PC-3 (cell line): ENCODE measurements at regions not wholly inside any gene's neighbourhood (a gene's known extent, or its start where the extent isn't known, plus 50 kb on each side); places are given as distances from the start of the nearest gene placed in this dataset.
"Not testable (repeated sequence)": the region's sequence is repeated elsewhere in the genome, so short reads cannot be mapped to it uniquely, and the experiment has no call there.

Experiments used
- ATAC-seq: fragments of 200-7000 bp; cut with Tn5 transposase; 2 replicates; pipeline ENCODE4 v1.9.1; 2020; ENCODE audit warnings: mild to moderate bottlenecking, moderate library complexity
- BruUV-seq: library from RNA; stranded (reverse); fragments of 400-500 nt; replicated peaks from 2 replicates; lab custom pipeline; 2021; lab: Mats Ljungman, UMichigan
- CTCF ChIA-PET: fragments of 300-600 bp; sonication (Branson Sonifier 250); formaldehyde crosslinking; loops from one replicate; lab custom pipeline; 2022; ENCODE audit warnings: antibody characterized with exemption; lab: Charles Lee
- POLR2A ChIA-PET: fragments of 300-600 bp; sonication (Branson Sonifier 250); formaldehyde crosslinking; loops from one replicate; lab custom pipeline; 2022; ENCODE audit warnings: antibody characterized with exemption; ENCODE audit not compliant: unreplicated experiment; lab: Charles Lee
- DNase-seq: peaks from one replicate; pipeline ENCODE4 v3.0.0-alpha.2; 2015
- H2AFZ ChIP-seq: fragments of 300-600 bp; sonication (generic); 2 replicates; pipeline ENCODE4 v1.6.0; 2016; ENCODE audit warnings: antibody characterized with exemption, low read length
- H3F3A ChIP-seq: fragments of 300-600 bp; sonication (generic); one replicate; pipeline ENCODE4 v1.6.0; 2017; ENCODE audit warnings: antibody characterized with exemption, low read length, control low read depth, mild to moderate bottlenecking; ENCODE audit not compliant: unreplicated experiment
- H3K27ac ChIP-seq: fragments of 300-600 bp; sonication (generic); 2 replicates; pipeline ENCODE4 v1.5.1; 2016; ENCODE audit warnings: mild to moderate bottlenecking, low read length
- H3K27me3 ChIP-seq: fragments of 300-600 bp; sonication (generic); 2 replicates; pipeline ENCODE4 v1.6.1; 2016; ENCODE audit warnings: low read length, mixed read lengths
- H3K36me3 ChIP-seq: fragments of 300-600 bp; sonication (generic); 2 replicates; pipeline ENCODE4 v1.6.1; 2016; ENCODE audit warnings: low read depth, mixed run types, low read length, mixed read lengths
- H3K4me1 ChIP-seq: fragments of 300-600 bp; sonication (generic); 2 replicates; pipeline ENCODE4 v1.5.1; 2016; ENCODE audit warnings: low read length; ENCODE audit not compliant: insufficient read depth
- H3K4me2 ChIP-seq: fragments of 300-600 bp; sonication (generic); 2 replicates; pipeline ENCODE4 v1.6.0; 2016; ENCODE audit warnings: low read length
- H3K4me3 ChIP-seq: fragments of 300-600 bp; sonication (generic); 2 replicates; pipeline ENCODE4 v1.5.1; 2016; ENCODE audit warnings: mild to moderate bottlenecking, low read length, mixed read lengths
- H3K79me2 ChIP-seq: fragments of 300-600 bp; sonication (generic); 2 replicates; pipeline ENCODE4 v1.6.1; 2017; ENCODE audit warnings: low read length, mixed read lengths
- H3K9ac ChIP-seq: fragments of 300-600 bp; sonication (generic); 2 replicates; pipeline ENCODE4 v1.6.0; 2016; ENCODE audit warnings: mild to moderate bottlenecking, low read length
- H3K9me2 ChIP-seq: fragments of 300-600 bp; sonication (generic); replicated peaks from 2 replicates; pipeline ENCODE4 v1.6.1; 2016; ENCODE audit warnings: mixed run types, low read length, mixed read lengths
- H3K9me3 ChIP-seq: fragments of 300-600 bp; sonication (generic); 2 replicates; pipeline ENCODE4 v1.6.1; 2016; ENCODE audit warnings: low read length, mixed read lengths
- H4K20me1 ChIP-seq: fragments of 300-600 bp; sonication (generic); 2 replicates; pipeline ENCODE4 v1.6.1; 2016; ENCODE audit warnings: low read length, mixed read lengths
- EZH2 ChIP-seq: fragments of 300-600 bp; sonication (generic); IDR thresholded peaks from one replicate; pipeline ENCODE4 v1.6.1; 2017; ENCODE audit warnings: antibody characterized with exemption, mild to moderate bottlenecking, low read length; ENCODE audit not compliant: unreplicated experiment
- EZH2phosphoT487 ChIP-seq: fragments of 300-600 bp; sonication (generic); IDR thresholded peaks from 2 replicates; pipeline ENCODE4 v1.6.1; 2018; ENCODE audit warnings: mild to moderate bottlenecking, antibody characterized with exemption, low read length, borderline replicate concordance
- intact Hi-C: fragments of 100-400 bp; cut with micrococcal nuclease; formaldehyde crosslinking; loops from 2 replicates; pipeline ENCODE4 v1.9.0; 2023
- TF ChIP-seq, protein P1 (sequence below): fragments of 300-600 bp; sonication (generic); conservative IDR thresholded peaks from 2 replicates; pipeline ENCODE4 v1.5.1; 2017; ENCODE audit warnings: antibody characterized with exemption, low read depth, mild to moderate bottlenecking, low read length

- Histone ChIP-seq H3K4me2 (no peak overlapping the region), H3K9me2 (no peaks in the 10 kb centered on the region), H3F3A (no peaks in the 10 kb centered on the region), H3K27me3 (no peaks in the 10 kb centered on the region), H2AFZ (no peak overlapping the region), H3K27ac (no peak overlapping the region), H4K20me1 (no peaks in the 10 kb centered on the region), H3K9ac (no peak overlapping the region), H3K9me3 (no peaks in the 10 kb centered on the region), H3K36me3 (no peaks in the 10 kb centered on the region), H3K4me3 (no peak overlapping the region), H3K79me2 (no peaks in the 10 kb centered on the region), H3K4me1 (no peaks in the 10 kb centered on the region)
- DNase-seq (no peak), ATAC-seq (no peak)
- TF ChIP-seq EZH2phosphoT487 = no peak
- no peak for TF ChIP-seq EZH2
- TF ChIP-seq, protein P1, sequence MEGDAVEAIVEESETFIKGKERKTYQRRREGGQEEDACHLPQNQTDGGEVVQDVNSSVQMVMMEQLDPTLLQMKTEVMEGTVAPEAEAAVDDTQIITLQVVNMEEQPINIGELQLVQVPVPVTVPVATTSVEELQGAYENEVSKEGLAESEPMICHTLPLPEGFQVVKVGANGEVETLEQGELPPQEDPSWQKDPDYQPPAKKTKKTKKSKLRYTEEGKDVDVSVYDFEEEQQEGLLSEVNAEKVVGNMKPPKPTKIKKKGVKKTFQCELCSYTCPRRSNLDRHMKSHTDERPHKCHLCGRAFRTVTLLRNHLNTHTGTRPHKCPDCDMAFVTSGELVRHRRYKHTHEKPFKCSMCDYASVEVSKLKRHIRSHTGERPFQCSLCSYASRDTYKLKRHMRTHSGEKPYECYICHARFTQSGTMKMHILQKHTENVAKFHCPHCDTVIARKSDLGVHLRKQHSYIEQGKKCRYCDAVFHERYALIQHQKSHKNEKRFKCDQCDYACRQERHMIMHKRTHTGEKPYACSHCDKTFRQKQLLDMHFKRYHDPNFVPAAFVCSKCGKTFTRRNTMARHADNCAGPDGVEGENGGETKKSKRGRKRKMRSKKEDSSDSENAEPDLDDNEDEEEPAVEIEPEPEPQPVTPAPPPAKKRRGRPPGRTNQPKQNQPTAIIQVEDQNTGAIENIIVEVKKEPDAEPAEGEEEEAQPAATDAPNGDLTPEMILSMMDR = no peak
- intact Hi-C loops = no loop called here
- BruUV-seq = no TSS peak
- ChIA-PET POLR2A (no interaction called here), CTCF (no interaction called here)
Observed at GRCh38 chr20:58574469-58574868, 59.3 kb upstream of the APCDD1L start.

- ChIA-PET CTCF (no interaction called here), POLR2A (no interaction called here)
- TF ChIP-seq, protein P1 = no peak
- TF ChIP-seq EZH2phosphoT487 = no peak
- no peak for TF ChIP-seq EZH2
- Histone ChIP-seq H3K9me2 (no peaks in the 10 kb centered on the region), H3K36me3 (no peaks in the 10 kb centered on the region), H3K27ac (no peak overlapping the region), H3F3A (no peaks in the 10 kb centered on the region), H3K9me3 (no peaks in the 10 kb centered on the region), H3K79me2 (no peaks in the 10 kb centered on the region), H3K4me1 (no peaks in the 10 kb centered on the region), H3K4me3 (no peak overlapping the region), H3K4me2 (no peak overlapping the region), H3K9ac (no peak overlapping the region), H3K27me3 (no peaks in the 10 kb centered on the region), H2AFZ (no peak overlapping the region), H4K20me1 (no peaks in the 10 kb centered on the region)
- intact Hi-C loops = no loop called here
- no peak for DNase-seq
- ATAC-seq = no peak
- BruUV-seq = no TSS peak
Observed at GRCh38 chr20:58573986-58574385, 58.8 kb upstream of the APCDD1L start.

- Histone ChIP-seq H3K9ac (no peak overlapping the region), H4K20me1 (no peaks in the 10 kb centered on the region), H3K36me3 (no peaks in the 10 kb centered on the region), H3F3A (no peaks in the 10 kb centered on the region), H3K4me2 (no peak overlapping the region), H3K4me1 (no peaks in the 10 kb centered on the region), H3K9me3 (no peaks in the 10 kb centered on the region), H3K79me2 (no peaks in the 10 kb centered on the region), H3K27me3 (no peaks in the 10 kb centered on the region), H3K27ac (no peak overlapping the region), H2AFZ (no peak overlapping the region), H3K4me3 (no peak overlapping the region), H3K9me2 (no peaks in the 10 kb centered on the region)
- intact Hi-C loops = no loop called here
- ATAC-seq (no peak), DNase-seq (no peak)
- no TSS peak for BruUV-seq
- POLR2A ChIA-PET = no interaction called here
- TF ChIP-seq EZH2phosphoT487 (no peak), EZH2 (no peak)
- TF ChIP-seq, protein P1 = no peak
- CTCF ChIA-PET = no interaction called here
Observed at GRCh38 chr20:58573257-58573656, 58.1 kb upstream of the APCDD1L start.

DNA sequence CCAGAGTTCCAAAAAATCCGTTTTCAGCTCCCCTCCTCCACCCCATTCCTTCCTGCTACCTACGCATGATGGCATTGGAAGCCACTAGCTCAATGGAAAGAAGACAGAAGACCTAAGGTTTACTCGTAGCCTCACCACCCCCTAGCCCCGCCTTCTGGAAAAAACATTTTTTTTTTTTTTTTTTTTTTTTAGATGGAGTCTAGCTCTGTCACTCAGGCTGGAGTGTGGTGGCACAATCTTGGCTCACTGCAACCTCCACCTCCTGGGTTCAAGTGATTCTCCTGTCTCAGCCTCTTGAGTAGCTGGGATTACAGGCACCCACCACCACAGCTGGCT, 57.2 kb upstream of the APCDD1L start:
- H3K4me2 ChIP-seq, H3K79me2 ChIP-seq, H3K27me3 ChIP-seq, BruUV-seq, DNase-seq, H4K20me1 ChIP-seq, H3F3A ChIP-seq, H3K9me2 ChIP-seq, H3K4me3 ChIP-seq, H3K9me3 ChIP-seq, H3K27ac ChIP-seq, H2AFZ ChIP-seq, intact Hi-C loops, H3K9ac ChIP-seq, ATAC-seq, H3K4me1 ChIP-seq, H3K36me3 ChIP-seq, POLR2A ChIA-PET: not testable (repeated sequence)
- CTCF ChIA-PET = interaction anchor here (0.6 kb wide), 1 partner anchor 42 kb away, joined by 5 read pairs; no protein-coding TSS in a partner anchor
